CD4-positive, alpha-beta T cell treated with Interleukin-4 for 4 hours (primary cell): ENCODE measurements at regions not wholly inside any gene's neighbourhood (a gene's known extent, or its start where the extent isn't known, plus 50 kb on each side); places are given as distances from the start of the nearest gene placed in this dataset.

Experiments used
- DNase-seq: peaks from one replicate; pipeline ENCODE4 v3.0.0-alpha.2; 2020

DNA sequence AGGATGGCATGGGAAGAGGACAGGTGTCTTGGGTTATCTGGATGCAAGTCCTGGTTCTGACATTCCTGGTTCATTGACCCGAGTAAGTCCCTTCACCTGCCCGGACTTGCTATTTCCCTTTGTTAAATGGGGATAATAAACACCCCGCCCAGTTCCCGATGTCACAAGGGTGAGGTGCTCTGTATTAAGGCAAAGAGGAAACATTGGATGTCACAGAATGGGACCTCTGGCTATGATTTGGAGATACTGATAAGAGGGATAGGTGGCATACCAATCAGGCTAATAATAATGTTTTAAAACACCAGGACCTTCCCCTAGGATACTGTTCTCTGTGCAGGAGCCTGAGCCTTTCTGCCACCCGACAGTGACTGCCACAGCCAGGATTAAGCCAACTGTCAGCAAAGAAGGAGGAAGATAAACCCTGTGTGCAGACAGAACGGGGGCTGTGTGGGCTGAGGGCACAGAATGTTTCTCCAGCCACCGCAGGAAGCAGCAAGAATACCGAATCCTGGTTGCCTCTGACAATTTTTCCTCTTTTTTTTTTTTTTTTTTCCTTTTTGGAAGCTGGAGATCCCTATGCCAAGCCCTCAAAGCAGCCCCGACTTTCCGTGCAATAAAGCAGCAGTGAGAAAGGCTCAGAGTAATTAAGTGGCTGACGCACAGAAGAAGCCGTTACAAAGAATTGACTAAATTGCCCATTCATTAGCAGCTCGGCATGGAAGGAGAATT lies 336.6 kb downstream of the SMAD2 start:
- DNase-seq = no peak

GRCh38 chr18:47591429-47591828 lies 339.0 kb downstream of the SMAD2 start:
- no peak for DNase-seq

- DNase-seq = no peak
These were observed 336.1 kb upstream of the SKOR2 start for GRCh38 chr18:47587587-47587986.

DNA sequence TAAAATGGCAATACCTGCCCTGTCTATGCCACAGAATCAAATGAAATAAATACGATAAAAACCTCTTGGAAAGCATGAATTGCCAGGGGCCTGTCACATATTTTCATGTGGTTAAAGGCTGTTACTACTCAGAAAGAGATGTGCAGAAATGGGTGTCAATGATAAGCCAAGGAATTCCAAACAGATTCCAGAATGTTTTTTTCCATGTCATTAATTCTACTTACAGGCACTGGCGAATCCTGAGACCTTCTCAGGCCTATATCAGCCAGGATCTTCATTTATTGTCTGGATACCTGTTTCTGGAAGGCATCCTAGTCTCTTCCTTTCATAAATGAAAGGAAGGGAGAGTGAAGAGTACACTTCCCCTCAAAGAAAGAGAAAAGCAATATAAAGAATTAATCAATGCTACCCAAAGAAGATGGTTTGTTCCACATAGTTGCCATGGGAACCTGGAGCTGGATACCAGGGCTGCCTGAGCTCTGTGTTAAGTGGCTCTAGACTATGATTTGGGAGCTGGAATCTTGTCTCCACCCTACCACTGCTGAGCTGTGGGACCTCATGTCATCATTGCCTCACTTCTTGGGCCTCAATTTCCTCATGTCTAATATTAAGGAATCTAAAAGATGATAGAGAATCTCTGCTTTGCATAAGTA lies 335.1 kb upstream of the SKOR2 start:
- no peak for DNase-seq

DNA sequence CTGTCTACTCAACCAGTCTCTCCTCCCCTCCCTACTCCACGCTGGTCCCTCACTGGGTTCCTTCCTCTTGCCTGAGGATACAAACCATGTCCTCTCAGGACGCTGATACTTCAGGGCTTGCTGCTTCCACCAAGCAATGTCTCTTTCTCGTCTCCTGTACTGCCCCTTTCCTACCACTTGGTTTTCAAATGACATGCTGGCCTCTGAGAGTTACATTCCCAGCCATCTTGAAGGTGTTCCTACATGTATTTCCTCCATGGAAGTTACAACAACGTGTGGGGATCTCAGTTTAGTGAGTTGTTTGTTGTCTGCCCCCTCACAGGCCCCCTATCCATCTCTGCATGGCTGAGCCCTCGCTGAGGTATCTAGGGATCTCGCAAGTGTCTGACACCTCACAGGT lies 334.5 kb upstream of the SKOR2 start:
- no peak for DNase-seq

DNA sequence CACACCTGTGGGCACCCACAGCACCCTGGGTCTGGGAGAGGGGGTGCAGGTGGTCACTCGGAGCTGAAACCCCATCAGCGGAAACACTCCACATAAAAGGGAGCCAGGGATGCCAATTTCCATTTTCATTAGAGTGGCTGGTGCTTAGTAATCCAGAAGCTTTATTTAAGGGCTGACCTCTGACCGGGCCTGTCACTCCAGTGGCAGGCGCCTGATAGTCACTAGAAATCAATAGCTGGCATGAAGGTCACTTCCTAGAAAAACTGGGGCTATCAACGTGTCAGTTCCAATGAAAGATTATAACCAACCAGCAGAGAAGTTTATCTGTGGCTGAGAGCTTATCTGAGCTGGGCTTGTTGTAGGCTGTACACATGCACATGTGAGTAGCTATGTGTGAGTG lies 333.7 kb upstream of the SKOR2 start:
- DNase-seq = no peak

DNA sequence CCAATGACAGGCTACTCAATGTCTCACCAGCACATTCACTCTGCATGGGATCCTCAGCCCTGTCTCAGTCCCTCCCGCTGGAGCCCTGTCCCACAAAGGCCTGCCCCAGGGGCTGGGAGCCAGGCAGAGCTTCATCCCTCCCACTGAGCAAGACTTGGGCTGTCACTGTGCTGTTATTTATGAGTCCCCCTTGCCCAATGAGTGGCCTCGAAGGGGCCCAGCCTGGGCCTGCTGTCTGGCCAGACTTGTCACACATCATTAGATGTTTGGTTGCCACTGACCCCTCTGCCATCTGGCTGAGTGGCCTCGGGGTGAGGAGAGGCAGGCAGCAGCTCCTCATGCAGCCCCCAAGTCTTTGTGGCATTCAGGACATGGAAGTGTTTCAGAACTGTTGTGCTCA lies 330.6 kb upstream of the SKOR2 start:
- DNase-seq = no peak

- no peak for DNase-seq
These were observed 326.1 kb upstream of the SKOR2 start for GRCh38 chr18:47577520-47577919.

- DNase-seq = no peak
These were observed 323.5 kb upstream of the SKOR2 start for GRCh38 chr18:47574966-47575365.

DNA sequence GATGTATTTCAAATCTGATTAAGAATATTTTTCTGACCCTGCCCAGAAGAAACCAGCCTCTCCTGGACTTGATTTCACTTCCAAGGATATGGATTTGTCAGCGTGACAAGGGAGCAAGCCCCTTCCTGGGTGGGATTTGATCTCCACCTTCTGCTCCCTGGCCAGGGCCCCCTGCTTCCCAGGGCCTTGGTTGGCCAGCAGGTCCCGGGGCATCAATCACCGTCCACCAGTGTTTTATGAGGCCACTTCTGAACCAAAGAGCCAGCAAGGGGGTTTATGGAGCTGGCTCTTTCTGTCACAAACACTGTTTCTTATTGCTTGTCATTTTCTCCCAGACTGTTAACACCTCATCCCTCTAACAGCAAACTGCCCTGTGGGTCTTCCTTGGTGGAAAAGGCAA lies 320.5 kb upstream of the SKOR2 start:
- no peak for DNase-seq

DNA sequence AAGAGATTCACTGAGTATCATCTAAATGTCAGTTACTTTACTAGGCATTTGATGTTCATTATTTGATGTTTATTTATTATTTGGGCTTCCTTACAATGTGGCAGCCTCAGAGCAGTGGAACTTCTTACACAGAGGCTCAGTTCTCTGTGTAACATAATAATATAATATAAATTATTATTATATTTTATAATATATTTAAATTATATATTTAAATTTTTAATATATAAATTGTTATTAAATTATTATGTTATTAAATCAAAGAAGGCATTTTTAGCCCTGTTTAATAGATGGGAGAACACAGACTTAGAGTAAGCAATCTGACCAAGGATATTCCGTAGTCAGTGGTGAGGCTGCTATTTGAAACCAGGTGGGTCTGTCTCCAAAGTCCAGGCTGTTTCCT lies 315.3 kb upstream of the SKOR2 start:
- DNase-seq = no peak

DNA sequence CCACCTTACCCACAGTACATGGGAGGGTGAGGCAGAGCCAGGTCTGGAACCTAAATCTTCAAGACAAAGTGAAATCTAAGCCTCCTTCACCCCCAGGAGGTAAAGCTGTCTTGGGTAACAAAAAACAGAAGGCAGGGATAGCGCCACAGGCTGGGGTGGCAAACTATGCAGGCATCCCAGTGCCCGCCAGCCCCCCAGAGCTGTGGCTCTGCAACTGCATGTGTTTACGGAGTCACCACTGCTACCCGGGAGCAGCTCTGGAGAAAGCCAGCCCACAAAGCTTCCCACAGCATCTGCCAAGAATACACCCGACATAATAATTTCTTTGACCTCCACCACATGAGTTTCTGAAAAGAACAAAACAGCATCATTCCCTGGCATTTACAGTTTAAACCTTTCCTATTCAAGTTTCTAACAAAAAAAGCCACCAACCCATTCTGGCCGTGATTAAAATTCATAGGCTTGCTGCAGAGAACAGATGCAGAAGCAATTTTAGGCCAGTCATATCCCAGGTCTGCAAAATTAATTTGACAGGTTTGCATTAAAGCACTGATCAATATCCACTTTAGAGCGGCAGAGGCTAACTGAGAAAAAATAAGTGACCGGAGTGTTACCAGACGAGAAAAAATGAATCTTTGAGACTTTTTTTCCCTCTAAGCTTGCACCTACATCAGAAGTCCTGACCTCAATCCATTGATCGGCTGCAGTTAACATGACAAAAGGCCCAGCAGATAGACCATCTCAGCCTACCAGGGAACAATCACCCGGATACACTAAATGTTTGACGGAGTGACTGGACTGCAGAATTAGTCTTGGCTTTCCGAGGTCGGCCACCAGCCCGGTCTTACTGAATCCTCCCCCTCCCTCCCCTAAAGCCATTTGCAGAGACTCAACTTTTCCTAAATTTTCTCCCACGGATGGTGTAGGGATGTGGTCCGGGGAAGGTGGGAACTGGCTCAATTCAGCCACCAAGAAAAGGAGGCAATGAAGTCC lies 309.6 kb upstream of the SKOR2 start:
- no peak for DNase-seq

DNA sequence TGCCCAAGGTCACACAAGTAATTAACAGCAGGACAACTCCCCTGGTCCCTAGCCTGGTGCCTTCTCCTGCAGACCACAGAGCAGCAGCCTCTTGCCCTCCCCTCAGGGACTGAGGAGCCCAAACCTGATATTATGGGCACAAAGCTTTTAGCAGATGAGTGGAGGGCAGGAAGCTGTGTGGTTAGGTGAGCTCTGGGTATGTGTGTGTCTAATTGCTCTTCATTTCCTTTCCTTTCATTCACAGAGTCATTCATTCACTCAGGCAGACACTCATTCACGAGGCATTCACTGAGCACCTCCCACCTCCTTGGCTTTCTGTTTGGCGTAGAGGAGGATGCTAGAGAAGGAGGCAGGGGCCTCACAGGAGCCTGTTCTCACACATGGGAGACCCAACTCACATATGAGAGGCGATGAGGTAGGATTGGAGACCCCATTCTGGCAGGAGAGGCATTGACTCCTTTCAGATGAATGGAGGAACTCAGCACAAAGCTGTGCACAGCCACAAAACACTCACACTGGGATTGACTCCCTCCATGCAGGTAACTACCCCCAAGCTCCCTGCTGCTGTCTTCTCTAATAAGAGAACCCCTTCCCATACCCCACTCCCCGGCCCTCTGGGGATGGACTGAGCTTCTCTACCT lies 306.8 kb upstream of the SKOR2 start:
- no peak for DNase-seq

DNA sequence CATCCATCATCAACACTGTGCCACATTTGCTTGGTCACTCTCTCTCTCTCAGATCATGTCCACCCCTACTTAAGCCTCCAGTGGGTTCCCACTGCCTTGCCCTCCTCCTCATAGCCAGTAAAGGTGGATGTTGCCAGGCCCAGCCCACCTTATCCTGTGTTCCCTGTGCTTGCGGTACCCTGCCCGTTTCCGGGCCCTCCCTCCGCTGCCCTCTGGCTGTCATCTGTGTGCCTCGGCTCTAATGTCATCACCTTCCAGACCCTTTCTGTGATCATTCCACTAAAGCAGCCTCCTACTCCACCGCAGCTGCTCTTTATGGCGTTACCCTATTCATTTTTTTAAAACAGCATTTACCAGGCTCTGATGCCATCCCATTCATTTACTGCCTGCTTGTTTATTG lies 305.7 kb upstream of the SKOR2 start:
- no peak for DNase-seq

GRCh38 chr18:47552783-47553182 lies 301.3 kb upstream of the SKOR2 start:
- DNase-seq = no peak

DNA sequence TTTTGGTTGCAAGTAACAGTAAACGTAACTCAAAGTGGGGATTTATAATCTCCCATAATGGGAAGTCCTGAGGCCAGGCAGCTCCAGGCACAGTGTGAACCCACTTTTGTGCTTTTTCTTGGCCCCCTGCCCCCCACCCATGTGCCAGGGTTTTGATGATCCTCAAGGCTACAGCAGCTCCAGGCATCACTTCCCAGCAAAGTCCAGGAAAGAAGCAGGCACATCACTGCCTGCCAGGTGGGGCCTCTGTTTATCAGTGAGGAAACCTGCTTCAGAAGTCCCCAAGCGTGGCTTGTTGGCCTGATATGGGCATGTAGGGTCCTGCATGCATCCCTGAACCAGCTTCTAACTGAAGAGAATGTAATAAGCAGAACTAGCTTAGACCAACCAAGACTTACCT lies 299.2 kb upstream of the SKOR2 start:
- no peak for DNase-seq

GRCh38 chr18:47549021-47549540 lies 297.6 kb upstream of the SKOR2 start:
- DNase-seq = no peak

DNA sequence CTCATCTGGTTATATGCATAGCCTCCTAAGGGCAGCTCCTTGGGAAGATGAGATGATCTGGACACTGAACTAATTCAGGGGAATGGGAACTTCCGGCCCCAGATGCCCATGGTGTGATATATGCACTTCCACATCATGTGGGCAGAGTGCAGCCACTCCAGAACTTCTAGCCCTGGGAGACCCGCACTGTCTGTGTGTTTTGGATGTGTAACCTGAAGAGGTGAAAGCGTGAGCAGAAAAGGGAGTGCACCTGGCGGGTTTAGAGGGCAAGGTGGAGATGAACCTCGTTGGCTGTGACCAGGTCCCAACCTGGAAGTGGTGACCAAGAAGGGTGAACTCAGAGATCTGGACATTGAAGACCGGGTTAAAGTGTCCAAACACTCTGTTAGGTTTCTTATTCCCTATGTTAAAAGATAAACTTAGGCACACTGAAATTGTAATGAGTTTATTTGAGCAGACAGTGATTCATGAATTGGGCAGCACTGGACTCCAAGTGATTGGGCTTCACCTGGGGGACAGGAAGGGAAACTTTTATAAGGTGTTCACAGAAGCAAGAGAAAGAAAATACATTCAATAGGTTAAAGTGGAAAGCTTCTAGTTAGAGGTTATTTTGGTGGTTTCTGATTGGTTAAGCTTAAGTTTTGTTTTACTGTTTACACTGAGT lies 296.2 kb upstream of the SKOR2 start:
- DNase-seq = no peak

DNA sequence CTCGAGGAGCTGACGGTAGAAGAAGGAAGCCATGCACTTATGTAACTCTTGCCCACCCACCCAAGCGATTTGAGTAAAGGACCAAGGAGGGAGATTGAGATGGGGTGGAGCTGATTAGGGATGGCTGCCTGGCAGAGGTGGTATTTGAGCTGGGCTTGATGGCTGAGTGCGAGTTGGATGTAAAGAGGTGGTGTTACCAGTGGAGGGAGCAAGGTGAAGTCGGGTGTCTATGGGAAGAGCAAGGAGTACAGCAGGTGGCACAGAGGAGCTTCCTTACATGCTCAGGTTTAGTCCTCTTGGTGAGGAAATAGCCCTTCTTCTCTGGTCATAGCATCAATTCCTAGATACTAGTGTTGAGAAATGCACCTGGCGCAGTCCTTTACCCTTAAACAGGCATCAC lies 294.2 kb upstream of the SKOR2 start:
- no peak for DNase-seq

GRCh38 chr18:47543080-47543479 lies 291.6 kb upstream of the SKOR2 start:
- DNase-seq = no peak

- DNase-seq = no peak
These were observed 291.1 kb upstream of the SKOR2 start for GRCh38 chr18:47542551-47542950.

DNA sequence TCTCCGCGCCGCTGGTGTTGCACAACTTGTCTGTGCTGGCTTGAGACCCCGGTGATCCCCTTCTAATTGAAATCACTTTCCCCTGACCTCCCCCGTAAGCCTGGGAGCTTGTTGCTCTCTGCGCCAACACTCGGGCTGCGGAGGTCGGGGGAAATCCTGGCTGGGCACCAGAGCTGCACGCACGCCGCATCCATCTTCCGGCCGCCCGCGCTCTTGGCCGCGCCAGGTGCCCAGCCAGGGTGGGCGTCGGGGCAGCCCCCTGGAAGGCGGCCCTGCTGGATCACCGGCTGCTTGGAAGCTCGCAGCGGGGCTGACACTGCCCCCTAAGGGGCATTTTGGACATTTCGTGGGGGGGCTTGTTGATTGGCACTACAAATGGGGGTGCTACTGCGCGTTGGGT lies 280.3 kb upstream of the SKOR2 start:
- no peak for DNase-seq
